ENCODE measurements at regions not wholly inside any gene's neighbourhood (a gene's known extent, or its start where the extent isn't known, plus 50 kb on each side); places are given as distances from the start of the nearest gene placed in this dataset.

DNA sequence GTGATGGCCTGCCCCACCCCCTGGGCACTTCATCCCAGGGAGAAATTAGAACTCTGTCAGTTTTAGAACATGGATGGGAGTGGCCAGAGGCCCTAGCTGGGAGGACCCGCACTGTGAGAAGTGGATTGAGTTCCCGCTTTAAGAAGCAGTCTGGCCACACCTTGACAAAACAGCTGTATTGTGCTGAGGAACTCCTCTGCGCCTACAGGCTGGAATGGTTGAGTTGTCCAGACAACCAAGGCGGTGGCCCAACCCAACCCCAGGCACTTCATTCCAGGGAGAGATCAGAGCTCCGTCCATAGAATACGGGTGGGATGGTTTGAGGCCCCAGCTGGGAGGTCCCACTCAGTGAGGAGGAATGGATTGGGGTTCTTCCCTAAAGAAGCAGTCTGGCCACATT lies 196.0 kb downstream of the TMEM26 start:
- no peak for TF ChIP-seq POLR2A (IDR thresholded peaks at IDR 0.05)
- TF ChIP-seq, protein P1, sequence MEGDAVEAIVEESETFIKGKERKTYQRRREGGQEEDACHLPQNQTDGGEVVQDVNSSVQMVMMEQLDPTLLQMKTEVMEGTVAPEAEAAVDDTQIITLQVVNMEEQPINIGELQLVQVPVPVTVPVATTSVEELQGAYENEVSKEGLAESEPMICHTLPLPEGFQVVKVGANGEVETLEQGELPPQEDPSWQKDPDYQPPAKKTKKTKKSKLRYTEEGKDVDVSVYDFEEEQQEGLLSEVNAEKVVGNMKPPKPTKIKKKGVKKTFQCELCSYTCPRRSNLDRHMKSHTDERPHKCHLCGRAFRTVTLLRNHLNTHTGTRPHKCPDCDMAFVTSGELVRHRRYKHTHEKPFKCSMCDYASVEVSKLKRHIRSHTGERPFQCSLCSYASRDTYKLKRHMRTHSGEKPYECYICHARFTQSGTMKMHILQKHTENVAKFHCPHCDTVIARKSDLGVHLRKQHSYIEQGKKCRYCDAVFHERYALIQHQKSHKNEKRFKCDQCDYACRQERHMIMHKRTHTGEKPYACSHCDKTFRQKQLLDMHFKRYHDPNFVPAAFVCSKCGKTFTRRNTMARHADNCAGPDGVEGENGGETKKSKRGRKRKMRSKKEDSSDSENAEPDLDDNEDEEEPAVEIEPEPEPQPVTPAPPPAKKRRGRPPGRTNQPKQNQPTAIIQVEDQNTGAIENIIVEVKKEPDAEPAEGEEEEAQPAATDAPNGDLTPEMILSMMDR (IDR thresholded peaks at IDR 0.05): no peak
